CD4-positive, alpha-beta T cell treated with Interleukin-1 beta for 1 hour (primary cell): ENCODE measurements at regions not wholly inside any gene's neighbourhood (a gene's known extent, or its start where the extent isn't known, plus 50 kb on each side); places are given as distances from the start of the nearest gene placed in this dataset.

Source experiments
- DNase-seq, 2 donors: peaks; one replicate each; pipeline ENCODE4 v3.0.0-alpha.2; 2020 to 2022

- no peak for DNase-seq
Measured at GRCh38 chr16:50910736-50911100, 168.8 kb downstream of the CYLD start.

- no peak for DNase-seq
Measured at GRCh38 chr16:50909831-50910735, 168.2 kb downstream of the CYLD start.

GRCh38 chr16:50908468-50908867, 166.6 kb downstream of the CYLD start:
- DNase-seq = no peak

GRCh38 chr16:50906454-50906853, 164.6 kb downstream of the CYLD start:
- no peak for DNase-seq

- no peak for DNase-seq
Measured at GRCh38 chr16:50902457-50902856, 160.6 kb downstream of the CYLD start.

GRCh38 chr16:50901062-50901461, 159.2 kb downstream of the CYLD start:
- no peak for DNase-seq

GRCh38 chr16:50900391-50900942, 158.6 kb downstream of the CYLD start:
- DNase-seq = no peak

GRCh38 chr16:50899951-50900350, 158.1 kb downstream of the CYLD start:
- DNase-seq = no peak

- no peak for DNase-seq
Measured at GRCh38 chr16:50889746-50890145, 147.9 kb downstream of the CYLD start.

GRCh38 chr16:50889276-50889675, 147.4 kb downstream of the CYLD start:
- no peak for DNase-seq

GRCh38 chr16:50888486-50889261, 146.8 kb downstream of the CYLD start:
- no peak for DNase-seq

- DNase-seq = no peak
Measured at GRCh38 chr16:50887500-50888298, 145.8 kb downstream of the CYLD start.

- DNase-seq = peak in 1 of 2 donors; percentile 4
Measured at GRCh38 chr16:50884066-50884860, 142.4 kb downstream of the CYLD start.

GRCh38 chr16:50881956-50882355, 140.1 kb downstream of the CYLD start:
- no peak for DNase-seq

- DNase-seq = no peak
Measured at GRCh38 chr16:50881331-50881830, 139.5 kb downstream of the CYLD start.

GRCh38 chr16:50880926-50881325, 139.0 kb downstream of the CYLD start:
- no peak for DNase-seq

- no peak for DNase-seq
Measured at GRCh38 chr16:50879873-50880695, 138.2 kb downstream of the CYLD start.

GRCh38 chr16:50878966-50879615, 137.2 kb downstream of the CYLD start:
- no peak for DNase-seq

- no peak for DNase-seq
Measured at GRCh38 chr16:50878536-50878935, 136.7 kb downstream of the CYLD start.

- no peak for DNase-seq
Measured at GRCh38 chr16:50876263-50876662, 134.4 kb downstream of the CYLD start.
